ENCODE measurements at regions not wholly inside any gene's neighbourhood (a gene's known extent, or its start where the extent isn't known, plus 50 kb on each side); places are given as distances from the start of the nearest gene placed in this dataset.

- Histone ChIP-seq H3K4me3 (ENCODE audit: low read depth in 1 of 3, low read length in 3 of 3) (no peak overlapping the region), H3K27me3 (ENCODE audit: control insufficient read depth in 4 of 4, insufficient read depth in 4 of 4, low read length in 3 of 4) (no peaks in the 10 kb centered on the region), H3K4me1 (ENCODE audit: control insufficient read depth in 4 of 4, insufficient read depth in 4 of 4, low read length in 3 of 4) (no peaks in the 10 kb centered on the region), H3K9me3 (ENCODE audit: control insufficient read depth in 4 of 4, low read length in 3 of 4) (no peaks in the 10 kb centered on the region), H3K36me3 (ENCODE audit: control insufficient read depth in 4 of 4, insufficient read depth in 3 of 4, low read depth in 1 of 4, low read length in 3 of 4) (no peaks in the 10 kb centered on the region), H3K27ac (ENCODE audit: low read depth in 1 of 2, low read length in 2 of 2) (no peak overlapping the region), H3K9ac (ENCODE audit: low read depth in 1 of 2, low read length in 2 of 2) (no peak overlapping the region)
- 85% methylated on average over 16 of the region's 16 CpGs for WGBS
- no peak for DNase-seq (ENCODE audit: low spot score)
- TF ChIP-seq GABPA (IDR thresholded peaks at IDR 0.05 in 1 of 2, conservative IDR thresholded peaks at IDR 0.05 in 1 of 2) (no peak), JUND (IDR thresholded peaks at IDR 0.05) (no peak), SP1 (IDR thresholded peaks at IDR 0.05) (no peak), MAX (IDR thresholded peaks at IDR 0.05) (no peak), NR2F2 (IDR thresholded peaks at IDR 0.05) (no peak), REST (IDR thresholded peaks at IDR 0.05) (no peak), CTCF (IDR thresholded peaks at IDR 0.05; ENCODE audit: low read depth, low read length, missing input control) (no peak), EGR1 (IDR thresholded peaks at IDR 0.05; ENCODE audit: low read depth in 2 of 2) (no peak), ZBTB33 (IDR thresholded peaks at IDR 0.05) (no peak), HNF4G (IDR thresholded peaks at IDR 0.05) (no peak)
Measured at GRCh38 chr9:129276486-129277230, 98.6 kb upstream of the IER5L start.

GRCh38 chr9:129275626-129276247 is 97.7 kb upstream of the IER5L start:
- no peaks in the 10 kb centered on the region for H3K27me3 ChIP-seq (ENCODE audit: control insufficient read depth in 4 of 4, insufficient read depth in 4 of 4, low read length in 3 of 4)
- H3K27ac ChIP-seq (ENCODE audit: low read depth in 1 of 2, low read length in 2 of 2), result no peak overlapping the region
- 50% methylated on average over 10 of the region's 10 CpGs for WGBS
- H3K9ac ChIP-seq (ENCODE audit: low read depth in 1 of 2, low read length in 2 of 2), result no peak overlapping the region
- no peak overlapping the region for H3K4me3 ChIP-seq (ENCODE audit: low read depth in 1 of 3, low read length in 3 of 3)
- H3K4me1 ChIP-seq (ENCODE audit: control insufficient read depth in 4 of 4, insufficient read depth in 4 of 4, low read length in 3 of 4), result no peaks in the 10 kb centered on the region
- no peaks in the 10 kb centered on the region for H3K9me3 ChIP-seq (ENCODE audit: control insufficient read depth in 4 of 4, low read length in 3 of 4)
- no peaks in the 10 kb centered on the region for H3K36me3 ChIP-seq (ENCODE audit: control insufficient read depth in 4 of 4, insufficient read depth in 3 of 4, low read depth in 1 of 4, low read length in 3 of 4)
- DNase-seq (ENCODE audit: low spot score), result no peak
- TF ChIP-seq HNF4A (conservative IDR thresholded peaks at IDR 0.05) (no peak), JUND (IDR thresholded peaks at IDR 0.05) (no peak), RAD21 (IDR thresholded peaks at IDR 0.05) (no peak), MAX (IDR thresholded peaks at IDR 0.05) (no peak), EGR1 (IDR thresholded peaks at IDR 0.05; ENCODE audit: low read depth in 2 of 2) (no peak), ATF3 (IDR thresholded peaks at IDR 0.05) (no peak), NR2F2 (IDR thresholded peaks at IDR 0.05) (no peak), GABPA (IDR thresholded peaks at IDR 0.05 in 1 of 2, conservative IDR thresholded peaks at IDR 0.05 in 1 of 2) (no peak), REST (IDR thresholded peaks at IDR 0.05) (no peak), HNF4G (IDR thresholded peaks at IDR 0.05) (no peak), CTCF (IDR thresholded peaks at IDR 0.05; ENCODE audit: low read depth, low read length, missing input control) (no peak), RXRA (IDR thresholded peaks at IDR 0.05) (no peak)
